ENCODE measurements at regions not wholly inside any gene's neighbourhood (a gene's known extent, or its start where the extent isn't known, plus 50 kb on each side); places are given as distances from the start of the nearest gene placed in this dataset.

DNA sequence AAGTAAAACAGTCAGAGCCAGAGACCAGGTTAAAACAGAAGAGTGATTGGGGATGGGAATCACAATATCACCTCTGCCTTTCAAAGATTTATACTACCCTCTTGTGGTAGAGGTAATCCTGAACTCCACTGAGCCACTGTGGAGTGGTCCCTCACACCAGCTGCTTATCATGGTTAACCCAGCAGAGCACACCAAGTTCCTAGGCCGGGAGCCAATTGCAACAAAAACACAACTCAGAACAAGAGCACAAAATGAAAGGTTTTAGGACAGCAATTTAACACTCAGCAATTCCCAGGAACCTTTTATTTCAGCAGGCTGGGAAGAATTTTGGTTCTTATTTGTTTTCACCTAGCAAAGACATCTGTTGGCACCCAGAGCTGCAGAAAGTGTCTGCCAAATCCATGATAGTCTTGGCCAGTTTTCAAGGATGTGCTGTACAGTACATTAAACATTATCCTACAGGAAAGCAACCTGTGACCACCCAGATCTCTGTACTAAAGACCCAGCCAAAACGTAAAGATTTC is 220.5 kb upstream of the ATXN7L3B start:
- TF ChIP-seq TCF12 (IDR thresholded peaks at IDR 0.05; ENCODE audit: low read depth), result no peak
- TF ChIP-seq YY1 (IDR thresholded peaks at IDR 0.05; ENCODE audit: low read depth), result no peak
- no peak for TF ChIP-seq ZBTB7A (IDR thresholded peaks at IDR 0.05; ENCODE audit: low read depth)
- peak; percentile 86 for TF ChIP-seq RAD21 (IDR thresholded peaks at IDR 0.05; ENCODE audit: low read depth)
- no peak for TF ChIP-seq EGR1 (IDR thresholded peaks at IDR 0.05)
- TF ChIP-seq, protein P1, sequence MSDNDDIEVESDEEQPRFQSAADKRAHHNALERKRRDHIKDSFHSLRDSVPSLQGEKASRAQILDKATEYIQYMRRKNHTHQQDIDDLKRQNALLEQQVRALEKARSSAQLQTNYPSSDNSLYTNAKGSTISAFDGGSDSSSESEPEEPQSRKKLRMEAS (IDR thresholded peaks at IDR 0.05), result no peak

DNA sequence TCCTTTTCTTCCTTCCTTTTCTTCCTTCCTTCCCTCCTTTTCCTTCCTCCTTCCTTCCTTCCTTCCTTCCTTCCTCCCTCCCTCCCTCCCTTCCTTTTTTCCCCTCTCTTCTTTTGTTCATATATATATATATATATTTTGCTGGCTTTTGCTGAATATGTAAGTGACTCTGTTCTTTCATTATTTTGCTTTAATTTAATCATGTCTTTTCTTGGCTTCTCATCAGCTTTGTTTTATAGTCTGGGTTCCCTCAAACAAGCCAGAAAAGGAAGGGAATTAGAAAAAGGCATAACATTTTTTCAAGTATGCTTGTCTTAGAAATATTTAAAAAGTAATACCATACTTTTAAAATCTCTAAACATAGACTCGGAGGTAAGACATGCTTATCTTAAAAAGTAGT is 219.9 kb upstream of the ATXN7L3B start:
- TF ChIP-seq ZBTB7A (IDR thresholded peaks at IDR 0.05; ENCODE audit: low read depth) (no peak), YY1 (IDR thresholded peaks at IDR 0.05; ENCODE audit: low read depth) (no peak)

DNA sequence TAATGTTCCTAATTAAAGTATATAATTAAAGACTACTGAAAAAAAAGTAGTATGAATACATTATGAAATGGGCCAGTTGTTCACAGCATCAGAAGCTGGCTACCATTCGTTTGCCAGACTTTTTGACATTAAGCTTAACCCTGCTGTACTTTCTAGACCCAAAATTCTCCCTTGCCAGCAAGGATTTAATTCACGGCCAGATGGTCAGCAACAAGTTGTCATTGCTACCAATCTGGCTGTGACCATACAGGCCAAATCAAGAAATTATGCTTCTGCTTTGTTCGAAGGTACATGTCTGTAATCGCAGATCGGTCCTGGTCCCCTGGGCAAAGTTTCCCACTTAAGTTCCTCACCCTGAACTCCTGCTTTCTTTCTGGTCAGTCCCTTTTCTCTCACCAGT is 217.7 kb upstream of the ATXN7L3B start:
- no peak for TF ChIP-seq TAF1 (IDR thresholded peaks at IDR 0.05; ENCODE audit: low read depth)
- no peak for TF ChIP-seq EGR1 (IDR thresholded peaks at IDR 0.05)
- TF ChIP-seq, protein P2, sequence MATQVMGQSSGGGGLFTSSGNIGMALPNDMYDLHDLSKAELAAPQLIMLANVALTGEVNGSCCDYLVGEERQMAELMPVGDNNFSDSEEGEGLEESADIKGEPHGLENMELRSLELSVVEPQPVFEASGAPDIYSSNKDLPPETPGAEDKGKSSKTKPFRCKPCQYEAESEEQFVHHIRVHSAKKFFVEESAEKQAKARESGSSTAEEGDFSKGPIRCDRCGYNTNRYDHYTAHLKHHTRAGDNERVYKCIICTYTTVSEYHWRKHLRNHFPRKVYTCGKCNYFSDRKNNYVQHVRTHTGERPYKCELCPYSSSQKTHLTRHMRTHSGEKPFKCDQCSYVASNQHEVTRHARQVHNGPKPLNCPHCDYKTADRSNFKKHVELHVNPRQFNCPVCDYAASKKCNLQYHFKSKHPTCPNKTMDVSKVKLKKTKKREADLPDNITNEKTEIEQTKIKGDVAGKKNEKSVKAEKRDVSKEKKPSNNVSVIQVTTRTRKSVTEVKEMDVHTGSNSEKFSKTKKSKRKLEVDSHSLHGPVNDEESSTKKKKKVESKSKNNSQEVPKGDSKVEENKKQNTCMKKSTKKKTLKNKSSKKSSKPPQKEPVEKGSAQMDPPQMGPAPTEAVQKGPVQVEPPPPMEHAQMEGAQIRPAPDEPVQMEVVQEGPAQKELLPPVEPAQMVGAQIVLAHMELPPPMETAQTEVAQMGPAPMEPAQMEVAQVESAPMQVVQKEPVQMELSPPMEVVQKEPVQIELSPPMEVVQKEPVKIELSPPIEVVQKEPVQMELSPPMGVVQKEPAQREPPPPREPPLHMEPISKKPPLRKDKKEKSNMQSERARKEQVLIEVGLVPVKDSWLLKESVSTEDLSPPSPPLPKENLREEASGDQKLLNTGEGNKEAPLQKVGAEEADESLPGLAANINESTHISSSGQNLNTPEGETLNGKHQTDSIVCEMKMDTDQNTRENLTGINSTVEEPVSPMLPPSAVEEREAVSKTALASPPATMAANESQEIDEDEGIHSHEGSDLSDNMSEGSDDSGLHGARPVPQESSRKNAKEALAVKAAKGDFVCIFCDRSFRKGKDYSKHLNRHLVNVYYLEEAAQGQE (IDR thresholded peaks at IDR 0.05; ENCODE audit: low read depth), result no peak
- TF ChIP-seq, protein P3, sequence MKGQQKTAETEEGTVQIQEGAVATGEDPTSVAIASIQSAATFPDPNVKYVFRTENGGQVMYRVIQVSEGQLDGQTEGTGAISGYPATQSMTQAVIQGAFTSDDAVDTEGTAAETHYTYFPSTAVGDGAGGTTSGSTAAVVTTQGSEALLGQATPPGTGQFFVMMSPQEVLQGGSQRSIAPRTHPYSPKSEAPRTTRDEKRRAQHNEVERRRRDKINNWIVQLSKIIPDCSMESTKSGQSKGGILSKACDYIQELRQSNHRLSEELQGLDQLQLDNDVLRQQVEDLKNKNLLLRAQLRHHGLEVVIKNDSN (IDR thresholded peaks at IDR 0.05), result no peak
- no peak for TF ChIP-seq CREB1 (IDR thresholded peaks at IDR 0.05; ENCODE audit: low read depth)
- TF ChIP-seq, protein P1 (IDR thresholded peaks at IDR 0.05), result no peak
- TF ChIP-seq FOXM1 (IDR thresholded peaks at IDR 0.05; ENCODE audit: borderline replicate concordance, low read depth), result no peak
- TF ChIP-seq YY1 (IDR thresholded peaks at IDR 0.05; ENCODE audit: low read depth), result no peak
- TF ChIP-seq NFIC (IDR thresholded peaks at IDR 0.05), result no peak
- TF ChIP-seq EP300 (IDR thresholded peaks at IDR 0.05; ENCODE audit: borderline replicate concordance), result no peak

DNA sequence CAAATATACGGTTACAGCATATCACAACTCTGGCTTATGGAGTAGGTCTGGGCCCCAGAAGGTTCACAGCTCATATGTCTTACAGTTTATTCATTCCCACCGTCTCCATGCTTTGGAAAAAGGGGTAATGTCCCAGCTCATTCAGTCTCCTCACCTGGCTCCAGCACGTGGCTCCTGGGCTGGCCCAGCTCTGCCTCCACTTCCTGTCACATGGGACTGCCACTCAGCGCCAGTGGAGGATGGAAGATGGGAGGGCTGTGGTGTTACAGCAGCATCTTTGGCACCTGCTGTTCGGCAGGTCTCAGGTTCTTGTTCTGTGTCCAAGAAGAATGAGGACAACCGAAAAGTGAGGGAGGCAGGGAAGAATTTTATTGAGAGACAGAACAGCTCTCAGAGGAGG is 216.3 kb upstream of the ATXN7L3B start:
- TF ChIP-seq TEAD4 (IDR thresholded peaks at IDR 0.05) (no peak), TCF12 (IDR thresholded peaks at IDR 0.05; ENCODE audit: low read depth) (no peak), EP300 (IDR thresholded peaks at IDR 0.05; ENCODE audit: borderline replicate concordance) (no peak), NFIC (IDR thresholded peaks at IDR 0.05) (no peak), CREB1 (IDR thresholded peaks at IDR 0.05; ENCODE audit: low read depth) (no peak)
- TF ChIP-seq, protein P1 (IDR thresholded peaks at IDR 0.05), result no peak
- TF ChIP-seq, protein P2 (IDR thresholded peaks at IDR 0.05; ENCODE audit: low read depth), result no peak
- TF ChIP-seq, protein P3 (IDR thresholded peaks at IDR 0.05), result 0 out of 2 replicates have a peak, but pooled peaks have one; percentile 15

DNA sequence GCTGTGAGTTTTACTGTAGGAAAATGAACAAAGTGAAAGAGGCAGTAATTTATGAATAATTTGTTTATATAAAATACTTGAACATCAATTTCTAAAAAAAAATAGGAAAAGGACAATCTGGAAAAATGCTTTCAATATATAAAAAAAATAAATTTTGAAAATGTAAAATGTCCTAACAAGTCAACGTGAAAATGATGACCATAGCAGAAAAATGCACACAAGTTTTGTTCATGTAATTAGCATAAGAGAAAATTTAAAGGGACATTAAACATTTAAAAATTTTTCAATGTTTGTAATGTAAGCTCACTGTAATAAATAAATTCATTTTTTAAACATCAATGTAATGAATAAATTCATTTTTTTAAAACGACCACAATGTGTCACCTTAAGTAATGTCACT is 214.8 kb upstream of the ATXN7L3B start:
- TF ChIP-seq EGR1 (IDR thresholded peaks at IDR 0.05), result no peak
- TF ChIP-seq, protein P1 (IDR thresholded peaks at IDR 0.05), result no peak
- TF ChIP-seq EP300 (IDR thresholded peaks at IDR 0.05; ENCODE audit: borderline replicate concordance), result no peak
- no peak for TF ChIP-seq TAF1 (IDR thresholded peaks at IDR 0.05; ENCODE audit: low read depth)
- TF ChIP-seq, protein P2 (IDR thresholded peaks at IDR 0.05; ENCODE audit: low read depth), result no peak

Data from Ishikawa (cell line).